C4-2B (cell line): ENCODE measurements at regions not wholly inside any gene's neighbourhood (a gene's known extent, or its start where the extent isn't known, plus 50 kb on each side); places are given as distances from the start of the nearest gene placed in this dataset.

ENCODE experiments used
- H3K27ac ChIP-seq: fragments of 450-650 bp; 2 replicates; pipeline ENCODE4 v1.5.1; 2017
- ZFX ChIP-seq: fragments of 450-650 bp; IDR thresholded peaks from 2 replicates; pipeline ENCODE4 v1.6.1; 2017
- TF ChIP-seq, protein P1 (sequence below): fragments of 450-650 bp; conservative IDR thresholded peaks from 2 replicates; pipeline ENCODE4 v1.5.1; 2017; ENCODE audit warnings: mild to moderate bottlenecking

DNA sequence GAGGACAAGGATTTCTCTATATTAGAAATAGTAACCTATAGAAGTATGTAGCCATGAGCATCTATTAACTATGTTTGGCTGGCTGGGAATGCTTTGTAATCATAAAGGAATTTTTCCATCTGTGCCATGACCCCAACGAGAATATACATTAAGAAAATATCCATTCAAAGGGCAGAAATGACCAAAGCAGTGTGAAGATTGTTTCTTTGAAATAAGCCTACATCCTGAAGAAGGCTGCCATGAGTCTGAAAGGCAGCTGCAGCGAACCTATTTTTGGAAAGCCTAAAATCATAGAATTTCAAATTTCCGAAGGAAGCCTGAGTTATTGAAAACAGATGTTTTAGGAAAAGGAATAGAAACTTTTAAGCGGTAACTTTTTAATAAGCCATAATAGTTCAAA lies 244.2 kb upstream of the FOXK1 start:
- TF ChIP-seq ZFX: no peak
- TF ChIP-seq, protein P1, sequence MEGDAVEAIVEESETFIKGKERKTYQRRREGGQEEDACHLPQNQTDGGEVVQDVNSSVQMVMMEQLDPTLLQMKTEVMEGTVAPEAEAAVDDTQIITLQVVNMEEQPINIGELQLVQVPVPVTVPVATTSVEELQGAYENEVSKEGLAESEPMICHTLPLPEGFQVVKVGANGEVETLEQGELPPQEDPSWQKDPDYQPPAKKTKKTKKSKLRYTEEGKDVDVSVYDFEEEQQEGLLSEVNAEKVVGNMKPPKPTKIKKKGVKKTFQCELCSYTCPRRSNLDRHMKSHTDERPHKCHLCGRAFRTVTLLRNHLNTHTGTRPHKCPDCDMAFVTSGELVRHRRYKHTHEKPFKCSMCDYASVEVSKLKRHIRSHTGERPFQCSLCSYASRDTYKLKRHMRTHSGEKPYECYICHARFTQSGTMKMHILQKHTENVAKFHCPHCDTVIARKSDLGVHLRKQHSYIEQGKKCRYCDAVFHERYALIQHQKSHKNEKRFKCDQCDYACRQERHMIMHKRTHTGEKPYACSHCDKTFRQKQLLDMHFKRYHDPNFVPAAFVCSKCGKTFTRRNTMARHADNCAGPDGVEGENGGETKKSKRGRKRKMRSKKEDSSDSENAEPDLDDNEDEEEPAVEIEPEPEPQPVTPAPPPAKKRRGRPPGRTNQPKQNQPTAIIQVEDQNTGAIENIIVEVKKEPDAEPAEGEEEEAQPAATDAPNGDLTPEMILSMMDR: no peak
- H3K27ac ChIP-seq: no peak overlapping the region

DNA sequence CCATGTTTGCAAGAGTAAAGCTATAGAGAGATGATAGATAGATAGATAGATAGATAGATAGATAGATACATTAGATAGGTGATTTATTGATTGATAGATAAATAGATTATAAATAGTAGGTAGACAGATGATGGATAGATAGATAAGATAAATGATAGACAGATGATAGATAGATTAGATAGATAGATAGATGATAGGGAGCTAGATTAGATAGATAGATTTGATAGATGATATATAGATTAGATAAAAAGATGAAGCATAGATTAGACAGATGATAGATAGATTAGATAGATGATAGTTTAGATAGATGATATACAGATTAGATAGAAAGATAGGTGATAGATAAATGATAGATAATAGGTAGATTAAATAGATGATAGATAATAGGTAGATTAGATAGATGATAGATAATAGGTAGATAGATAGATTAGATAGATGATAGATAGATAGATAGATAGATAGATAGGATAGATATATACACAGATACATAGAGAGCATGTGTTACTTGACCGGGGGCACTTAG lies 243.3 kb upstream of the FOXK1 start:
- no peak for TF ChIP-seq ZFX
- TF ChIP-seq, protein P1: no peak
- no peak overlapping the region for H3K27ac ChIP-seq

DNA sequence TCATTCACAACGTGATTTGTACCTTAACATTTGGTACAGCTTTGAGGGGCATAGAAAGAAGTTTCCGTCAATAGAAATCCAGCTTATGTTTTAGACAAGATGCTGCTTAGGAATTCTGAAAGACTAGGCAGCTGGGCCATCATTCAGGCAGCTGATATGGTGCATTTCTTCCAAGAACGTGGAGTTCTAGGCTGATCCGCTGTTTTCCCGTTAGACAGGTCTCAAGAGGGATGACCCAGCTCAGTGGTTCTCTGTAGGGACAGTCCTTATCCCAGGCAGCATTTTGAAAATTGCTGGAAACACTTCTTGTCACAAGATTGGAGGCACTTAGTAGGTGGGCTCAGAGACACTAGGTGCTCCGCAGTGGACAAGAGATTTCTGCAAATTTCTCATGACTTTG lies 242.7 kb upstream of the FOXK1 start:
- TF ChIP-seq ZFX: no peak
- TF ChIP-seq, protein P1: no peak
- no peak overlapping the region for H3K27ac ChIP-seq

DNA sequence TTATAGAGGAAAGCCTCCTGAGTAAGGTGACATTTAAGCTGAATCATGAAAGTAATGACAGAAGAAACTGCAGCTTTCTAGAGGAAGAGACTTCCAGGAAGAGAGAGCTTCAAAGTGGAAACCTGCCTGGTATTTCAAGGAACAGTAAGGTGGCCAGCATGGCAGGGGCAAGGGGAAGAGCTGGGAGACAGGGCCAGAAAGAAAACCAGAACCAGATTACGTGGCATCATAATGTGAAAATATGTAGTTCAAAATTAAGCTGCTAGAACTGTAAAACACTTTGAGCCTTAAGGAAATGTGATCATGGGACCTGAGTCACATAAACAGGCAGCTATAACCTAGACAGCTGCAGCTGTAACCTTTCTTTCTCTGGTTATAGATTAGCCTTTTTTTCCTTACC lies 238.0 kb upstream of the FOXK1 start:
- TF ChIP-seq, protein P1: no peak
- no peak for TF ChIP-seq ZFX
- H3K27ac ChIP-seq: no peak overlapping the region

DNA sequence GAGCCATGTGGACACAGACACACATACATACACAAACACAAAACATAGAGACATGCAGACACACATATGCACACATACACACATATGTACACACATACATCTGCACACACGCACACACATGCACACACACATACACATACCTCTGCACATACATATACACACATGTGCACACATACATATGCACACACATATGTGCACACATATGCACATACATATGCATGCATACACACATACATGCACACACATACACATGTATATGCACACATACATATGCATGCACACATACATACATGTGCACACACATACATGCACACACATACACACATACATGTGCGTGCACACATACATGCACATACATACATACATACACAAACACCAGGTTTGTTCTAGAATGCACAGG lies 236.3 kb upstream of the FOXK1 start:
- no peak overlapping the region for H3K27ac ChIP-seq
- TF ChIP-seq, protein P1: no peak
- TF ChIP-seq ZFX: no peak

DNA sequence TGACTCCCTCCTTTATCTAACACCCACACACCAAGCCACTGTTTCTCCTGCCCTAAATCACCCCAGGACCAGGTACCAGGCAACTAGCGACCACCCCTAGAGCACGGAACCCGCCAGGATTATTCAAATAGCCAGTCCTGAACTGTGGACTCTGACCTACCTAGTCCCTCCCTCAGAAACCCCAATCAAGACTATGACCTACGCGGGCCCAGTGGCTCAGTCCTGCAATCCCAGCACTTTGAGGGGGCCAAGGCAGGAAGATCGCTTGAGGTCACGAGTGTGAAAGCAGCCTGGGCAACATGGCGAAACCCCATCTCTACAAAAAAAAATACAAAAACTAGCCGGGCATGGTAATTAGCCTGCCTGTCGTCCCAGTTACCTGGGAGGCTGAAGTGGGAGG lies 232.8 kb upstream of the FOXK1 start:
- TF ChIP-seq, protein P1: no peak
- no peak overlapping the region for H3K27ac ChIP-seq

DNA sequence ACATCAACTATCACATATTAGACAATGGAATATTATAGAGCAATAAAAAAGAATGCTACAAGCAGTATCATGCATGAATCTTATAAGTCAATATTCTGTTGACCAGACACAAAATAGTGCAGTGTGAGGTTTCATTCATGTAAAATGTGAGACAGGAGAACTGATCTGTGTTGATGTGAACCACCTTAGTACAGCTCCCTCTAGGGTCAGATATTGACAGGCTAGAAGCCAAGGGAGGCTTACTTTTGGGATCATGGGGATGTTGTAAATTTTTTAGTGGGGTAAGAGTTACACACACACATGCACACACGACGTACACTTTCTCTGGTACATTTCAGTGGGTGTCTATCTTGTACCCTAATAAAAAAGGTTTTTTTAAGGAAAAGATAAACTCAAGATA lies 231.6 kb upstream of the FOXK1 start:
- H3K27ac ChIP-seq: no peak overlapping the region
- no peak for TF ChIP-seq ZFX
- TF ChIP-seq, protein P1: no peak
